ENCODE measurements at regions not wholly inside any gene's neighbourhood (a gene's known extent, or its start where the extent isn't known, plus 50 kb on each side); places are given as distances from the start of the nearest gene placed in this dataset.

GRCh38 chr13:103140001-103140671, 73.9 kb upstream of the SLC10A2 start:
- Mint-ChIP-seq H3K4me1 (no peaks in the 10 kb centered on the region), H3K9me3 (no peaks in the 10 kb centered on the region), H3K4me3 (no peak overlapping the region), H3K36me3 (ENCODE audit: low read depth) (no peaks in the 10 kb centered on the region), H3K27me3 (ENCODE audit: low read depth) (peaks cover 4% of the 10 kb centered on the region), H3K27ac (no peak overlapping the region)
- peak; percentile 31 to 51 (median 49) for TF ChIP-seq CTCF (IDR thresholded peaks at IDR 0.05; ENCODE audit: unreplicated experiment in 3 of 3)

GRCh38 chr13:103134271-103134670, 68.1 kb upstream of the SLC10A2 start:
- H3K27ac Mint-ChIP-seq = peak overlapping the region in 2 of 3 experiments; percentile 88 to 97
- TF ChIP-seq CTCF (IDR thresholded peaks at IDR 0.05; ENCODE audit: unreplicated experiment in 3 of 3) = no peak
- no peaks in the 10 kb centered on the region for H3K36me3 Mint-ChIP-seq (ENCODE audit: low read depth)
- no peaks in the 10 kb centered on the region for H3K9me3 Mint-ChIP-seq
- no peak overlapping the region for H3K4me3 Mint-ChIP-seq
- H3K27me3 Mint-ChIP-seq (ENCODE audit: low read depth) = peaks cover 4% of the 10 kb centered on the region
- H3K4me1 Mint-ChIP-seq = peaks cover 12% of the 10 kb centered on the region

DNA sequence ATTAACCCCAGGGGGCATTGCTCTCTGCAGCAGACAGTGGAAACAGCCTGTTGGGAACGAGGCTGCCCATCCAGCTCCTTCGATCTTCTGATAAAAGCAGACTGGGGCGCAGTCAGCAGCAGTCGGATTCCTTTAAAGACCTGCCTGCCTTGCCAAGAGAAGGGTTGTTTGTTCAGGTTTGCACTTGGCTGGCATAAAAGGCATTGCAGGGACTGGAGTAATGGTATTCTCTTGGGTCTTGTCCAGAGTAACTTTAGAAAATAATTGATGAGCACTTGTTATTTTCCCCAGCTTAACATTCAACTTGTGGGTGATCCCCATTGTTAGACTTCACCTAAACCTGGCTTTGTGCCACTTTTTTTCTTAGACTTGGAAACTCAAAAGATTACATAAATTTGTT, 67.3 kb upstream of the SLC10A2 start:
- TF ChIP-seq CTCF (IDR thresholded peaks at IDR 0.05; ENCODE audit: unreplicated experiment in 3 of 3) = no peak
- Mint-ChIP-seq H3K4me1 (peaks cover 12% of the 10 kb centered on the region), H3K4me3 (no peak overlapping the region), H3K36me3 (ENCODE audit: low read depth) (no peaks in the 10 kb centered on the region), H3K27ac (peak overlapping the region; percentile 40 to 97 (median 88)), H3K9me3 (no peaks in the 10 kb centered on the region), H3K27me3 (ENCODE audit: low read depth) (peaks cover 4% of the 10 kb centered on the region)

DNA sequence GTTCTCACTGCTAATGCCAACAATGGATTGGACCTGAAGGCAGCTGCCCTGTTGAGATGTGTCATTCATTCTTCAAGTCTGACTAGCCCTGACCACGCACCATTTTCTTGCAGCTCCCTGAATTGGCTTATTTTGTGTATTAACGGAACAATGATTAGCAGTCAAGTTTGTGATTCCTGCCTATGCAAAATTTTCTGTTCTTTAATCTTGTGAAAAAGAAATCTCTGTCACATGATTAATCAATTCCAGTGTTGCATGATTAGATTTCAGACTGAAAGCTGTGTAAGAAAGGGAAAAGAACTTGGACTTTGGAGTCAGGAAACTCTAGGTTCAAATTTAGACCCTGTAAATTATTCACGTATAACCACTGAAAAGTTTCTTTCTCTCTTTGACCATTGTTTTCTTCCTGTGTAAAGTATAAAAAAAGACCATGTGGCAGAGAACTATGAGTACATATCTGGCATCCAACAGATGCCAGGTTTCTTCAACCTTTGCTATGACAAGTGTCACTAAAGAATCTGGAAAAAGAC, 64.5 kb upstream of the SLC10A2 start:
- Mint-ChIP-seq H3K27me3 (ENCODE audit: low read depth) (no peaks in the 10 kb centered on the region), H3K4me3 (no peak overlapping the region), H3K9me3 (no peaks in the 10 kb centered on the region), H3K4me1 (peaks cover 12% of the 10 kb centered on the region), H3K36me3 (ENCODE audit: low read depth) (no peaks in the 10 kb centered on the region), H3K27ac (peak overlapping the region; percentile 92 to 94 (median 94))
- TF ChIP-seq CTCF (IDR thresholded peaks at IDR 0.05; ENCODE audit: unreplicated experiment in 3 of 3) = no peak

- Mint-ChIP-seq H3K4me1 (peaks cover 12% of the 10 kb centered on the region), H3K36me3 (ENCODE audit: low read depth) (no peaks in the 10 kb centered on the region), H3K27me3 (ENCODE audit: low read depth) (no peaks in the 10 kb centered on the region), H3K27ac (peak overlapping the region; percentile 92 to 94 (median 94)), H3K9me3 (no peaks in the 10 kb centered on the region), H3K4me3 (no peak overlapping the region)
- no peak for TF ChIP-seq CTCF (IDR thresholded peaks at IDR 0.05; ENCODE audit: unreplicated experiment in 3 of 3)
Measured at GRCh38 chr13:103130146-103130545, 63.9 kb upstream of the SLC10A2 start.
